Breast epithelium (tissue), 4 donors: ENCODE measurements at regions not wholly inside any gene's neighbourhood (a gene's known extent, or its start where the extent isn't known, plus 50 kb on each side); places are given as distances from the start of the nearest gene placed in this dataset.
"Not testable (repeated sequence)": the region's sequence is repeated elsewhere in the genome, so short reads cannot be mapped to it uniquely, and the experiment has no call there.

Experiments used
- DNase-seq, 2 donors: peaks; one replicate each; pipeline ENCODE4 v3.0.0-alpha.2; 2019; ENCODE audit warnings: low spot score in 2 of 2
- H3K27ac ChIP-seq, 2 donors: fragments of 200-600 bp; sonication (generic) in 1 of 2; one replicate each; pipeline ENCODE4 v1.5.1; 2016 to 2019; ENCODE audit warnings: mild to moderate bottlenecking in 1 of 2
- H3K27me3 ChIP-seq, 2 donors: fragments of 200-600 bp; sonication (generic) in 1 of 2; one replicate each; pipeline versions ENCODE4 v1.5.1 to v1.6.0; 2017 to 2019; ENCODE audit warnings: control low read depth in 1 of 2, mild to moderate bottlenecking in 1 of 2
- H3K36me3 ChIP-seq: fragments of 200-600 bp; one replicate; pipeline ENCODE4 v1.5.1; 2019
- H3K4me1 ChIP-seq, 2 donors: fragments of 200-600 bp; sonication (generic); one replicate each; pipeline ENCODE4 v1.5.1; 2016 to 2019; ENCODE audit warnings: control low read depth in 1 of 2
- H3K4me3 ChIP-seq, 3 donors: fragments of 200-600 bp; sonication (generic); 1 replicate in 2 of 3; 2 replicates in 1 of 3; pipeline ENCODE4 v1.5.1; 2016 to 2019; ENCODE audit warnings: mild to moderate bottlenecking in 3 of 3, moderate library complexity in 2 of 3
- H3K9me3 ChIP-seq, 2 donors: fragments of 200-600 bp; sonication (generic) in 1 of 2; one replicate each; pipeline ENCODE4 v1.5.1; 2016 to 2019; ENCODE audit warnings: control low read depth in 1 of 2
- intact Hi-C: fragments of 100-400 bp; cut with DNase I; formaldehyde crosslinking; loops from one replicate; pipeline ENCODE4 v1.15.1; 2023; ENCODE audit warnings: low total_unique reads

- H3K9me3 ChIP-seq, DNase-seq, H3K4me1 ChIP-seq, H3K27ac ChIP-seq, H3K27me3 ChIP-seq, H3K4me3 ChIP-seq, H3K36me3 ChIP-seq, intact Hi-C loops: not testable (repeated sequence)
Observed at GRCh38 chr15:20048189-20048588, 493.4 kb downstream of the GOLGA6L6 start.

GRCh38 chr15:20045165-20045564 is 496.4 kb downstream of the GOLGA6L6 start:
- H3K9me3 ChIP-seq, H3K4me3 ChIP-seq, intact Hi-C loops, H3K36me3 ChIP-seq, DNase-seq, H3K27me3 ChIP-seq, H3K27ac ChIP-seq, H3K4me1 ChIP-seq: not testable (repeated sequence)

- H3K27me3 ChIP-seq, DNase-seq, intact Hi-C loops, H3K36me3 ChIP-seq, H3K4me1 ChIP-seq, H3K27ac ChIP-seq, H3K4me3 ChIP-seq, H3K9me3 ChIP-seq: not testable (repeated sequence)
Observed at GRCh38 chr15:20040691-20041090, 500.9 kb downstream of the GOLGA6L6 start.

- H3K36me3 ChIP-seq, H3K9me3 ChIP-seq, DNase-seq, H3K4me1 ChIP-seq, H3K4me3 ChIP-seq, intact Hi-C loops, H3K27ac ChIP-seq, H3K27me3 ChIP-seq: not testable (repeated sequence)
Observed at GRCh38 chr15:20025040-20025439, 516.6 kb downstream of the GOLGA6L6 start.

- DNase-seq, H3K4me1 ChIP-seq, intact Hi-C loops, H3K9me3 ChIP-seq, H3K4me3 ChIP-seq, H3K36me3 ChIP-seq, H3K27me3 ChIP-seq, H3K27ac ChIP-seq: not testable (repeated sequence)
Observed at GRCh38 chr15:20022349-20022748, 519.3 kb downstream of the GOLGA6L6 start.

GRCh38 chr15:20021351-20021750 is 520.2 kb downstream of the GOLGA6L6 start:
- H3K4me1 ChIP-seq, H3K27me3 ChIP-seq, H3K4me3 ChIP-seq, DNase-seq, intact Hi-C loops, H3K36me3 ChIP-seq, H3K27ac ChIP-seq, H3K9me3 ChIP-seq: not testable (repeated sequence)

GRCh38 chr15:20020588-20020987 is 521.0 kb downstream of the GOLGA6L6 start:
- H3K36me3 ChIP-seq, intact Hi-C loops, H3K9me3 ChIP-seq, H3K4me3 ChIP-seq, H3K27me3 ChIP-seq, DNase-seq, H3K27ac ChIP-seq, H3K4me1 ChIP-seq: not testable (repeated sequence)

- H3K36me3 ChIP-seq, H3K9me3 ChIP-seq, H3K27me3 ChIP-seq, H3K27ac ChIP-seq, DNase-seq, intact Hi-C loops, H3K4me3 ChIP-seq, H3K4me1 ChIP-seq: not testable (repeated sequence)
Observed at GRCh38 chr15:20019758-20020157, 521.8 kb downstream of the GOLGA6L6 start.

- DNase-seq, intact Hi-C loops, H3K4me3 ChIP-seq, H3K27ac ChIP-seq, H3K36me3 ChIP-seq, H3K9me3 ChIP-seq, H3K4me1 ChIP-seq, H3K27me3 ChIP-seq: not testable (repeated sequence)
Observed at GRCh38 chr15:20017581-20017980, 524.0 kb downstream of the GOLGA6L6 start.

GRCh38 chr15:20016941-20017340 is 524.7 kb downstream of the GOLGA6L6 start:
- DNase-seq, H3K27ac ChIP-seq, H3K4me1 ChIP-seq, intact Hi-C loops, H3K9me3 ChIP-seq, H3K36me3 ChIP-seq, H3K27me3 ChIP-seq, H3K4me3 ChIP-seq: not testable (repeated sequence)

GRCh38 chr15:20012837-20013236 is 528.8 kb downstream of the GOLGA6L6 start:
- intact Hi-C loops, H3K4me1 ChIP-seq, H3K27ac ChIP-seq, H3K4me3 ChIP-seq, H3K27me3 ChIP-seq, DNase-seq, H3K36me3 ChIP-seq, H3K9me3 ChIP-seq: not testable (repeated sequence)

- intact Hi-C loops, H3K4me1 ChIP-seq, H3K27me3 ChIP-seq, H3K9me3 ChIP-seq, DNase-seq, H3K27ac ChIP-seq, H3K36me3 ChIP-seq, H3K4me3 ChIP-seq: not testable (repeated sequence)
Observed at GRCh38 chr15:20010759-20011158, 530.8 kb downstream of the GOLGA6L6 start.

- intact Hi-C loops, H3K9me3 ChIP-seq, H3K4me3 ChIP-seq, H3K27me3 ChIP-seq, H3K36me3 ChIP-seq, DNase-seq, H3K4me1 ChIP-seq, H3K27ac ChIP-seq: not testable (repeated sequence)
Observed at GRCh38 chr15:20009619-20010018, 532.0 kb downstream of the GOLGA6L6 start.

GRCh38 chr15:20007338-20007737 is 534.3 kb downstream of the GOLGA6L6 start:
- H3K27ac ChIP-seq, H3K27me3 ChIP-seq, H3K4me1 ChIP-seq, DNase-seq, intact Hi-C loops, H3K9me3 ChIP-seq, H3K36me3 ChIP-seq, H3K4me3 ChIP-seq: not testable (repeated sequence)

GRCh38 chr15:20003471-20003870 is 538.1 kb downstream of the GOLGA6L6 start:
- H3K27me3 ChIP-seq, DNase-seq, H3K4me3 ChIP-seq, H3K9me3 ChIP-seq, H3K27ac ChIP-seq, H3K36me3 ChIP-seq, intact Hi-C loops, H3K4me1 ChIP-seq: not testable (repeated sequence)
